PC-3 (cell line): ENCODE measurements at regions not wholly inside any gene's neighbourhood (a gene's known extent, or its start where the extent isn't known, plus 50 kb on each side); places are given as distances from the start of the nearest gene placed in this dataset.

Experiments used
- CTCF ChIP-seq: fragments of 300-600 bp; sonication (generic); conservative IDR thresholded peaks from 2 replicates; pipeline ENCODE4 v1.5.1; 2017; ENCODE audit warnings: antibody characterized with exemption, low read depth, mild to moderate bottlenecking, low read length
- EZH2 ChIP-seq: fragments of 300-600 bp; sonication (generic); IDR thresholded peaks from one replicate; pipeline ENCODE4 v1.6.1; 2017; ENCODE audit warnings: antibody characterized with exemption, mild to moderate bottlenecking, low read length; ENCODE audit not compliant: unreplicated experiment

GRCh38 chr5:17080361-17080760, 137.1 kb upstream of the BASP1 start:
- TF ChIP-seq CTCF: no peak
- TF ChIP-seq EZH2: no peak
